Coronary artery (tissue), 2 donors: ENCODE measurements at regions not wholly inside any gene's neighbourhood (a gene's known extent, or its start where the extent isn't known, plus 50 kb on each side); places are given as distances from the start of the nearest gene placed in this dataset.

ENCODE experiments used
- DNase-seq: peaks from one replicate; pipeline ENCODE4 v3.0.0-alpha.2; 2017; ENCODE audit warnings: low spot score
- H3K27ac ChIP-seq, 2 donors: fragments of 200-600 bp; sonication (generic); one replicate each; pipeline ENCODE4 v1.5.1; 2016 to 2019
- H3K4me3 ChIP-seq: fragments of 200-600 bp; sonication (generic); 2 replicates; pipeline ENCODE4 v1.5.1; 2016; ENCODE audit warnings: mild to moderate bottlenecking, moderate library complexity
- CTCF ChIP-seq: fragments of 200-600 bp; sonication (generic); IDR thresholded peaks from one replicate; pipeline ENCODE4 v1.5.1; 2019; ENCODE audit warnings: antibody characterized with exemption

DNA sequence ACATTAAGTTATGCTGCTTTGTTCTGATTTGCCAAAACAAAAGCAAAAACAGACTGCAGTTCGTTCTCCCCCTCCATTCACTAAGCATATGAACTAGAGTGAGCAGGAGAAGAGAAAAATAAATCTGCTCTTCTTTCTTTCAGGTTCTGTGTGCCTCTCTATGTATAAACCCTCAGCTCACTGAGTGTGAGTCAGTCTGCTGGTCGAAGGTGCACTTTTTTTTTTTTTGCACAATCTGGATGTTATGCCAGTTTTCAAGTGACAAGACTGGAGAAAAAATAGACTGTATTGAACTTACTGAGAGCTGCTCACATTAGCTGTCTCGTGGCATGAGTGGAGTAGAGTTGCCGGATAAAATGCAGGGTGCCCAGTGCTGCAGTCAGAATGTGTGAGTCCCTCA, 244.6 kb upstream of the ATP10B start:
- DNase-seq, result no peak
- H3K27ac ChIP-seq, result no peak overlapping the region
- no peak overlapping the region for H3K4me3 ChIP-seq
- no peak for TF ChIP-seq CTCF

- no peak for TF ChIP-seq CTCF
- H3K27ac ChIP-seq, result no peak overlapping the region
- H3K4me3 ChIP-seq, result no peak overlapping the region
- no peak for DNase-seq
These were observed 243.9 kb upstream of the ATP10B start for GRCh38 chr5:161095953-161096352.

DNA sequence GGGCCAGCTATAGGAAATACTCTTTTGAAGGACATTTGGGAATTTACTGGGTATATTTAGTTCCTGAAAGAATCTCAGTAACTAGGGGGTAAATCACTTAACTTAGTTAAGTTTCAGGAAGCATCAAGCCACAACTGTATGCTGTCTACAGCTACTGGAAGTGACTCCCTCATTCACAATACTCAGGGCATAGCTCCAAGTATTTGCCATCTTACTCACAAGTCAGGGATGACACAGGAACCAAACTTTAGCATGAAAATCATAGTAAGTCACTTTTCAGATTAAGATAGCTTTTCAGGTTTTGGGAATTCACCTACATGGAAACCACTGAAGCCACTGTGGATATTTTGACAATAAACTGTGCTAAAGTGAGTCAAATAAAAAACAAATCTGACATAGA, 242.4 kb upstream of the ATP10B start:
- H3K4me3 ChIP-seq, result no peak overlapping the region
- no peak overlapping the region for H3K27ac ChIP-seq
- TF ChIP-seq CTCF, result no peak
- DNase-seq, result no peak

DNA sequence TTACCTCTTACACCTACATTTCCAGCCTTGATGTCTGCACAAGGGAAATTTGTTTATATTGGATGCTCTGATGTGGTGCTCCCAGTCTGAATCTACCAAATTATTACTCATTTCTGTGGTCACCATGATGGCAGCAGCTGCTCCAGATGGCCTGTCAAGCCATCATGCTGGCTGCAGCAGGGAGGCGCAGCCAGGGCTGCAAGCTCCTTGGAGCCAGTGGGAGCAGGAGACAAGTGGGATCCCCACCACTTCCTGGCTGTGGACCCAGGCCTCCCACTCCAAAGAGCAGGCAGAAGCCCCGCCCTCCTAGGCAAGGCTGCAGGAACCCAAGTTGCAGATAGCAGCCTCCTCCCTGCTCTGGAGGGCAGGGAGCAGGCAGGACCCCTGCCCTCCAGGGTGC, 241.1 kb upstream of the ATP10B start:
- DNase-seq, result no peak

DNA sequence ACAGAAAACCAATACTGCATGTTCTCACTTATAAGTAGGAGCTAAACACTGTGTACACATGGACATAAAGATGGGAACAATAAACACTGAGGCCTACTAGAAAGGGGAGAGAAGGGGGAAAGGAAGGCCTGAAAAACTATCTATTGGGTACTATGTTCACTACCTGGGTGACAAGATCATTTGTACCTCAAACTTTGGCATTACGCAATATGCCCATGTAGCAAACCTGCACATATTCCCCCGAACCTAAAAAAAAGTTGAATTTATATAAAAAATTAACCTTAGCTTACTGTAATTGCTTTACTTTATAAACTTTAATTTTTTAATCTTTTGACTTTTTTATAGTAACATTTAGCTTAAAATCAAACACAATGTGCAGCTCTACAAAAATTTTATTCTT, 237.6 kb upstream of the ATP10B start:
- no peak for TF ChIP-seq CTCF
- Histone ChIP-seq H3K27ac (no peak overlapping the region), H3K4me3 (no peak overlapping the region)
- no peak for DNase-seq

More for the DNA sequence above, 241.1 kb upstream of the ATP10B start:
- Histone ChIP-seq H3K27ac (no peak overlapping the region), H3K4me3 (no peak overlapping the region)
- TF ChIP-seq CTCF, result no peak

GRCh38 chr5:161086461-161086860, 234.4 kb upstream of the ATP10B start:
- DNase-seq, result no peak
- Histone ChIP-seq H3K27ac (no peak overlapping the region), H3K4me3 (no peak overlapping the region)
- TF ChIP-seq CTCF, result no peak

- DNase-seq, result no peak
- no peak overlapping the region for H3K27ac ChIP-seq
- no peak for TF ChIP-seq CTCF
- no peak overlapping the region for H3K4me3 ChIP-seq
These were observed 233.0 kb upstream of the ATP10B start for GRCh38 chr5:161085056-161085455.
